Naive B cell (primary cell): ENCODE measurements at regions not wholly inside any gene's neighbourhood (a gene's known extent, or its start where the extent isn't known, plus 50 kb on each side); places are given as distances from the start of the nearest gene placed in this dataset.

Experiments
- ATAC-seq, 2 donors: fragments of 150-1000 bp; cut with Tn5 transposase; 2 replicates each; pipeline ENCODE4 v1.10.0; 2021; ENCODE audit warnings: low read depth in 2 of 2, mild to moderate bottlenecking in 2 of 2, moderate library complexity in 2 of 2
- DNase-seq: peaks from one replicate; pipeline ENCODE4 v3.0.0; 2022
- H3K27ac Mint-ChIP-seq, 6 donors: one replicate each; pipeline ENCODE4 v1.8.0; 2020 to 2022; ENCODE audit warnings: mild to moderate bottlenecking in 6 of 6, mixed read lengths in 6 of 6, moderate library complexity in 5 of 6, inconsistent platforms in 2 of 6
- H3K27me3 Mint-ChIP-seq, 3 donors: one replicate each; pipeline ENCODE4 v1.8.0; 2021 to 2022; ENCODE audit warnings: mixed read lengths in 3 of 3, mild to moderate bottlenecking in 1 of 3
- H3K36me3 Mint-ChIP-seq, 2 donors: one replicate each; pipeline ENCODE4 v1.8.0; 2020 to 2022; ENCODE audit warnings: mixed read lengths in 2 of 2, inconsistent platforms in 1 of 2, mild to moderate bottlenecking in 1 of 2
- H3K4me1 Mint-ChIP-seq, 3 donors: one replicate each; pipeline ENCODE4 v1.8.0; 2020 to 2022; ENCODE audit warnings: mixed read lengths in 3 of 3, inconsistent platforms in 1 of 3, mild to moderate bottlenecking in 1 of 3, moderate library complexity in 1 of 3
- H3K4me3 Mint-ChIP-seq, 8 donors: one replicate each; pipeline ENCODE4 v1.8.0; 2020 to 2022; ENCODE audit warnings: mild to moderate bottlenecking in 8 of 8, mixed read lengths in 8 of 8, moderate library complexity in 8 of 8, inconsistent platforms in 2 of 8
- H3K9me3 Mint-ChIP-seq, 7 donors: one replicate each; pipeline ENCODE4 v1.8.0; 2020 to 2022; ENCODE audit warnings: mixed read lengths in 7 of 7, mild to moderate bottlenecking in 5 of 7, inconsistent platforms in 2 of 7, moderate library complexity in 1 of 7

GRCh38 chr3:72372161-72372560 lies 476.1 kb downstream of the SHQ1 start:
- H3K36me3 Mint-ChIP-seq = peaks cover 0 to 6% of the 10 kb centered on the region in 2 donors
- peaks cover 0 to 1% (median 0%) of the 10 kb centered on the region in 7 donors for H3K9me3 Mint-ChIP-seq
- H3K4me1 Mint-ChIP-seq = peaks cover 10 to 14% (median 13%) of the 10 kb centered on the region in 3 donors
- H3K4me3 Mint-ChIP-seq = no peak overlapping the region
- H3K27me3 Mint-ChIP-seq = no peaks in the 10 kb centered on the region
- DNase-seq = no peak
- ATAC-seq = no peak
- peak overlapping the region in 1 of 6 donors; percentile 29 for H3K27ac Mint-ChIP-seq

GRCh38 chr3:72371431-72371830 lies 476.8 kb downstream of the SHQ1 start:
- Mint-ChIP-seq H3K4me1 (peaks cover 10 to 13% (median 12%) of the 10 kb centered on the region in 3 donors), H3K27me3 (no peaks in the 10 kb centered on the region), H3K27ac (no peak overlapping the region), H3K36me3 (peaks cover 0 to 6% of the 10 kb centered on the region in 2 donors), H3K9me3 (peaks cover 0 to 1% (median 0%) of the 10 kb centered on the region in 7 donors), H3K4me3 (no peak overlapping the region)
- DNase-seq (no peak), ATAC-seq (no peak)

GRCh38 chr3:72370947-72371346 lies 477.3 kb downstream of the SHQ1 start:
- ATAC-seq (no peak), DNase-seq (no peak)
- Mint-ChIP-seq H3K27ac (no peak overlapping the region), H3K4me1 (peaks cover 9 to 12% (median 10%) of the 10 kb centered on the region in 3 donors), H3K27me3 (no peaks in the 10 kb centered on the region), H3K36me3 (peaks cover 0 to 6% of the 10 kb centered on the region in 2 donors), H3K4me3 (no peak overlapping the region), H3K9me3 (peaks cover 0 to 1% (median 0%) of the 10 kb centered on the region in 7 donors)

- Mint-ChIP-seq H3K9me3 (peaks cover 0 to 1% (median 0%) of the 10 kb centered on the region in 7 donors), H3K27ac (no peak overlapping the region), H3K27me3 (no peaks in the 10 kb centered on the region), H3K4me1 (peaks cover 0 to 6% (median 4%) of the 10 kb centered on the region in 3 donors), H3K4me3 (no peak overlapping the region), H3K36me3 (peaks cover 0 to 6% of the 10 kb centered on the region in 2 donors)
- ATAC-seq = no peak
- DNase-seq = no peak
Observed at GRCh38 chr3:72369681-72370080, 478.6 kb downstream of the SHQ1 start.

- peaks cover 0 to 7% (median 2%) of the 10 kb centered on the region in 3 donors for H3K27me3 Mint-ChIP-seq
- H3K4me1 Mint-ChIP-seq = no peaks in the 10 kb centered on the region
- H3K4me3 Mint-ChIP-seq = no peak overlapping the region
- ATAC-seq (no peak), DNase-seq (no peak)
- H3K27ac Mint-ChIP-seq = no peak overlapping the region
- H3K9me3 Mint-ChIP-seq = peaks cover 0 to 1% (median 0%) of the 10 kb centered on the region in 7 donors
- peaks cover 0 to 2% of the 10 kb centered on the region in 2 donors for H3K36me3 Mint-ChIP-seq
Observed at GRCh38 chr3:72368331-72368975, 479.8 kb downstream of the SHQ1 start.

- Mint-ChIP-seq H3K36me3 (peaks cover 11 to 16% of the 10 kb centered on the region in 2 donors), H3K4me1 (peaks cover 0 to 4% (median 3%) of the 10 kb centered on the region in 3 donors), H3K27ac (no peak overlapping the region), H3K4me3 (no peak overlapping the region), H3K9me3 (peaks cover 0 to 9% (median 4%) of the 10 kb centered on the region in 7 donors), H3K27me3 (peaks cover 22 to 24% (median 23%) of the 10 kb centered on the region in 3 donors)
- DNase-seq = no peak
- ATAC-seq = no peak
Observed at GRCh38 chr3:72361990-72362389, 486.3 kb downstream of the SHQ1 start.

- H3K27me3 Mint-ChIP-seq = peaks cover 22 to 28% (median 24%) of the 10 kb centered on the region in 3 donors
- peaks cover 0 to 9% (median 4%) of the 10 kb centered on the region in 7 donors for H3K9me3 Mint-ChIP-seq
- no peak for ATAC-seq
- H3K4me3 Mint-ChIP-seq = no peak overlapping the region
- no peak for DNase-seq
- no peak overlapping the region for H3K27ac Mint-ChIP-seq
- peaks cover 0 to 4% (median 3%) of the 10 kb centered on the region in 3 donors for H3K4me1 Mint-ChIP-seq
- peaks cover 11 to 16% of the 10 kb centered on the region in 2 donors for H3K36me3 Mint-ChIP-seq
Observed at GRCh38 chr3:72359743-72360142, 488.5 kb downstream of the SHQ1 start.

GRCh38 chr3:72355168-72355567 lies 493.1 kb downstream of the SHQ1 start:
- ATAC-seq (no peak), DNase-seq (no peak)
- Mint-ChIP-seq H3K4me1 (no peaks in the 10 kb centered on the region), H3K27me3 (peaks cover 12 to 30% (median 14%) of the 10 kb centered on the region in 3 donors), H3K9me3 (peaks cover 0 to 4% (median 0%) of the 10 kb centered on the region in 7 donors), H3K27ac (peak overlapping the region in 1 of 6 donors; percentile 37), H3K36me3 (peaks cover 0 to 10% of the 10 kb centered on the region in 2 donors), H3K4me3 (no peak overlapping the region)

GRCh38 chr3:72354486-72354885 lies 493.8 kb downstream of the SHQ1 start:
- Mint-ChIP-seq H3K27me3 (peaks cover 15 to 34% (median 16%) of the 10 kb centered on the region in 3 donors), H3K9me3 (peaks cover 0 to 4% (median 0%) of the 10 kb centered on the region in 7 donors), H3K36me3 (peaks cover 0 to 10% of the 10 kb centered on the region in 2 donors), H3K4me1 (no peaks in the 10 kb centered on the region), H3K4me3 (no peak overlapping the region), H3K27ac (peak overlapping the region in 1 of 6 donors; percentile 12)
- ATAC-seq (no peak), DNase-seq (no peak)

- Mint-ChIP-seq H3K4me1 (peaks cover 0 to under 1% (median 0%) of the 10 kb centered on the region in 3 donors), H3K9me3 (no peaks in the 10 kb centered on the region), H3K36me3 (peaks cover 0 to 10% of the 10 kb centered on the region in 2 donors), H3K4me3 (no peak overlapping the region), H3K27ac (peak overlapping the region in 1 of 6 donors; percentile 10), H3K27me3 (peaks cover 18 to 44% (median 20%) of the 10 kb centered on the region in 3 donors)
- no peak for ATAC-seq
- no peak for DNase-seq
Observed at GRCh38 chr3:72353236-72354128, 494.8 kb downstream of the SHQ1 start.

GRCh38 chr3:72352176-72352575 lies 496.1 kb downstream of the SHQ1 start:
- Mint-ChIP-seq H3K27me3 (peaks cover 20 to 52% (median 27%) of the 10 kb centered on the region in 3 donors), H3K9me3 (peaks cover 0 to 2% (median 0%) of the 10 kb centered on the region in 7 donors), H3K27ac (no peak overlapping the region), H3K4me1 (peaks cover 4 to 13% (median 9%) of the 10 kb centered on the region in 3 donors), H3K4me3 (no peak overlapping the region), H3K36me3 (peaks cover 0 to 10% of the 10 kb centered on the region in 2 donors)
- DNase-seq = no peak
- ATAC-seq = no peak

GRCh38 chr3:72351536-72351935 lies 496.7 kb downstream of the SHQ1 start:
- Mint-ChIP-seq H3K27ac (peak overlapping the region in 1 of 6 donors; percentile 57), H3K9me3 (peaks cover 0 to 2% (median 0%) of the 10 kb centered on the region in 7 donors), H3K4me1 (peaks cover 8 to 20% (median 16%) of the 10 kb centered on the region in 3 donors), H3K36me3 (peaks cover 0 to 10% of the 10 kb centered on the region in 2 donors), H3K27me3 (peaks cover 20 to 52% (median 27%) of the 10 kb centered on the region in 3 donors), H3K4me3 (no peak overlapping the region)
- DNase-seq (no peak), ATAC-seq (no peak)

GRCh38 chr3:72350761-72351505 lies 497.3 kb downstream of the SHQ1 start:
- Mint-ChIP-seq H3K4me3 (no peak overlapping the region), H3K27me3 (peaks cover 20 to 52% (median 27%) of the 10 kb centered on the region in 3 donors), H3K27ac (no peak overlapping the region), H3K9me3 (peaks cover 0 to 2% (median 0%) of the 10 kb centered on the region in 7 donors), H3K4me1 (peaks cover 12 to 26% (median 22%) of the 10 kb centered on the region in 3 donors), H3K36me3 (peaks cover 0 to 10% of the 10 kb centered on the region in 2 donors)
- ATAC-seq (no peak), DNase-seq (no peak)
